Ecto neural progenitor cell (in vitro differentiated cells): ENCODE measurements at regions not wholly inside any gene's neighbourhood (a gene's known extent, or its start where the extent isn't known, plus 50 kb on each side); places are given as distances from the start of the nearest gene placed in this dataset.

Experiments
- DNase-seq: peaks from one replicate; pipeline ENCODE4 v3.0.0-alpha.2; 2018; ENCODE audit warnings: low spot score

DNA sequence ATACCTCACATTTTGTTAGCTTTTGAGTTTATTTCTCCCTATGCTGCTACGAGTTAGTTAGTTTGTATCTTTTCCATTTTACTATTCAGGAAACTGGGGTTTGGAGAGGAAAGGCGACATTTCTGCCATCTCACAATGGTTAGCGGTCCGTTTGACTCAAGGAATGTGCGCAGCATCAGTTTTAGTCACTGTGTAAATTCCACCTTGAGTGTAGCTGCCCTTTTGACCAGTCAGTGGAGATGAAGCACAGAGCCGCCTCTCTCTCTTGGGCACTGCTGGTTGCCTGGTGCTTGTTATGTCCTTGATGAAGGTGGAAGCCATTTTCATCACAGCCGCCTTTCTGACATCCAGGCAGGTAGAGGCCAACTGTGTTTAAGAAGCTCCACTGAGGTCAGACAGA is 185.5 kb downstream of the SCP2D1 start:
- no peak for DNase-seq

DNA sequence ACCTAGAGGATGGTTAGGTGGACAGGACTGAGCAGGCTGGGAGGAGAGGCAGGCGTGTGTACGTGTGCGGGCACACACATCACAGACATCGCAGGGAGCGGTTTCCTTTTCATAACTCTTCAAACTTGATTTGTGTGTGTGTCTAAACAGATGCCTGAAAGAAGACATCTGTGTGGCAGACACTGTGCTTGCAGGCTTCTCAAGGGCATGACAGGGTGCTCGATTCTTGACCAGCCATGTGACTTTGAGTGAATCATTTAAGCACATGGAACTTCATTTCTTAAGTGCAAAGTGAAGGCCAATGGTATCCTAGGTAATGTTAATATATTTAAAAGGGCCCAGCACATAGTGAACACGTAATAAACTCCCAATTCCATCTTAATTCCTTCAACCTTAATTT is 186.5 kb downstream of the SCP2D1 start:
- DNase-seq = no peak

DNA sequence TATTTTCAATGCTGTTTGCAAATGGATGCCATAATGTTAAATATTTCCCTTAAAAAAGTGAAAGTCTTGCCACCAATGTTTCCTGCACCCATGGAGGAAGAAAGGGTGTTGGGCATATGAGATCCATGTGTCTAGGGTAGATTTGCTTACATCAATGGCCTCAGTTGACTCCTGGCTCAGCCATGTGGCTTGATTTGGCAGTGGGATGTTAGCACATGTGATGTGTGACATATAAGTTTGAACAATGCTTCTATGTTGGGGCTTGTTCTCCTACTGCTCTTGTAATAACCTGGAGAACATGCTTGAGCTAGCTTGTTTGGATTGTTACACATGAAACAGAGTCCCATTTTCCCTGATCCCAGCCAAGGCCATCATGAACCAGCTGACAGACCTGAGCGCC is 187.6 kb downstream of the SCP2D1 start:
- DNase-seq = no peak

DNA sequence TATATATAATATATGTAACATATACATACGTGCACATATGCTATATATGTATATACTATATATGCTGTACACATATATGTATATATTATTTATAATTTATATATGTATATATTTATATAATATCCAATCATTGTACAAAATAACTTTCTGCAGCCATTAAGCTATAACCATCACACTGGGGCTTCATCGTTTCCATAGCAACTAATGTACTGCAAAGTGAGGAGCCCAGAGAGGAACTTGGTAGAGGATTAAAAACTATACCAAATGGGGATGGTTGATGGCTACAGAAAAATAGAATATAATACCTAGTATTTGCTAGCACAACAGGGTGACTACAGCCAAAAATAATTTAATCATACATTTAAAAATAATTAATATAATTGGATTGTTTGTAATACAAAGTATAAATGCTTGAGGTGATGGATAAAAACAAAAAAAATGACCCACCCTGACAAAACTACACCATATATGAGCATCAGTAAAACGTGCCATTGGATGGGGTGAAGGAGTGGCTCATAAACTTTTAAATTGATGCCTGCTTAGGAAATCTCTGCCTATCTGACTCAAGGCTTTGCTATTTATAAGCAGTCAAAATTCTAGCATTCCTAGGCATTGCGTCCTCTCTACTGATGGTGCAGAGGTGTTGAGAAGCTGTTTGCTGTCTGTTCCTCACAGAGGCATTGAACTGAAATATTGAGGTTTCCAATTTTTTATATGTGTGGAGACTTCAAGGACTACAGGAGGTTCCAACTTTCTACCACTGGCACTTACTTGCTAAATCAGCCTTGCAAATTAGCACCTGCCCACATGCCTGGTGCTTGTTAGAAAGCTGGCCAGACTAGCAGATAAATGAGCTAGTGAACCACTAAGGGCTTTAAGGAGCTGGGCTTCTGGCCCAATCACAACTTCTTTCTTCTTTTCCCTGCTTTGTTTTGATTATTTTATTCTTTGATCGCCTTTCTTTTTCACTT is 190.1 kb downstream of the SCP2D1 start:
- DNase-seq = no peak

DNA sequence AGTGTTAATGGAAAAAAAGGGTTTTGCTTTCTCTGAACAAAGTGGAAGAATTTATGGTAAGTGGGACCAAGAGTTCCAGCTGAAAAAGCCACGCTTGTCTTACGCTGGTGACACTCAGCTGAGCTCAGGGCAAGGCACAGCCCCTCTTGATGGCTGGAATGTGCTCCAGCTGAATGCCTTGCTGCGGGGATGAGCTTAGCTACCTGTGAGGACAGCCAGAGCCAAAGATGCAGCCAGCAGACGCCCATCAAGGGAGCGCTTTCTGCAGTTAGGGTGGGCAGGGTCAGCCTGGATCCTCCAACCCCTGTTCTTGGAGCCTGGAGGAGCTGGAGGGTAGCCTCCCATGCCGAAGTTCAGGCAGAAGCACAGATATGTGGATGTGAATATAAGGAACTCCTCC is 191.4 kb downstream of the SCP2D1 start:
- no peak for DNase-seq

DNA sequence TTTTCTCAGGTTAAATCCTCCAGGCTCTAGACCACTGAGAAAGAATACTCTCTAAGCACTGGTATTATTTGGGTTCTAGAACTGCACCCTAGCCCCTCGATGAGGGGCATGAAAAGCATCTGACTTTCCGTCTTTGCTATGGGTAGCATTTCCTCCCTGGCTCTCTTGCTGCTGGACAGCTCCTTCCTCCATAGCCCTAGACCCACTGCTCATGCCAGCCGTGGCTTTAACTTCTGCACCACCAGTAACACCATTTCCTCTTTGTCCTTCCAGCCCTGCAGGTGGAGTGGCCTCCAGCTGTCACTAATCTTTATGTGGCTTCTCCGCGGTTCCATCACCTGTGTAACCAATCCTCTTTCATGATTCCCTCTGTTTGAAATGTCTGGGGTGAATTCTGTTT is 194.9 kb downstream of the SCP2D1 start:
- no peak for DNase-seq

DNA sequence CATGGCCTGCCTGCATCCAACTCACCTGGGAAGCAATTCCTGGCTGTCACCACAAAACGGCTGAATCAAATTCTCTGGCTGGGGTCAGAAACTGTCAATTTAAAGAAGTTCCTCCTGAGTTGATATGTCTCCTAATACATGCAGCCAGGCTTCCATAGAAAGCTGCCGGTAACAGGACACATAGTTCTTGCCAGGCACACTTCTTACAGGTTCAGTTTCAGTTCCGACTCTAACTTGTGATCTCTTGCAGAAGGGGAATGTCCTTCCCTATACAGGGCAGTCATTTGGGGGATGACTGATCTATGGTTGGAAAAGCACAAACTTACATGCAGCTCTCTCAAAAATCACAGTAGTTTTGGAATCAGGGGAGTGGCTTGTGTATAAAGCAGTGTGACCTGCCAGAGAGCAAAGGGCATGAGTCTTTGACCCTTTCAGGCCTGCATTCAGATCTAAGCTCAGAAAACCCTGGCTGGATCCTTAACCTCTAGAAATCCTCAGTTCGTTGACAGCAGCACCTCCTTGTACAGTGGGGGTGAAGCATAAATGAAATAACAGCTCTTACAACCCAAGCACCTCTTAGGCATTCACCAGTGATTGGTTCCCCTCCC is 195.6 kb downstream of the SCP2D1 start:
- DNase-seq = no peak

DNA sequence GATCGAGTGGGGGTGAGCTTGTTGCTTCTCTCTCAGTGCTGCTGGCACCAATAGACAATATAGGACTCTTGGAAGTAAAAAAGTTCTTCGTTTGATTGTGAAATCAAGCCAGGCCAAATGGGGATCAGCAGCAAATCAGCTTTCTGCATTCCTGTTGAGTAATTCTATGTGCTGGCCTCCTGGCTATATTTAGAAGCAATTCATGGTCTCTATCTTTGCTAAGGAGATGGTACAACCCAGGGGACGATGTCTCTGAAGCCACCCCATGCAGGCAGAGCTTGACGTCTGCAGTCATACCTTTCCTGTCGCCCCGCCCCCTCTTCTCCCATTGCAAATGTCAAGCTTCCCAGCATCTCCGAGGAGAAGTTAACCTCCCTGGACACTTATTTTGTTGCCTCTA is 199.1 kb downstream of the SCP2D1 start:
- no peak for DNase-seq

DNA sequence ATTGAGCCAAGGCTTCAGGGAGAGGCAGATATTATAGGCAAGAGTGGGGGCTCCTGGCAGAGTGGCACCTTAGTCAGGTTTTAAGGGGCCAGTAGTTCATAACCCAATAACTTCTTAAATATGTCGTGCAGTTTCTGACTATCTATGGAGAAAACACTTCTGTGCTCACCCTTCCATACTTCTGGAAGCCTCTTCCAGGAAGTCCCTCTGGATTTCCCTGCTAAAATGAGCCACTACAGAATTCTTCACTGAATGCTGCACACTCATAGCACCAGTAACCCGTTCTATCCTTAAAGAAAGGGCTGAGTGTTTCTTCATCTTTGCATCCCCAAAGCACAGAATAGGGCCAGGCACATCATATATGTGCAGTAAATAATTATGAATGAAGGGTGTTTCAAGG is 198.5 kb upstream of the SLC24A3 start:
- no peak for DNase-seq

DNA sequence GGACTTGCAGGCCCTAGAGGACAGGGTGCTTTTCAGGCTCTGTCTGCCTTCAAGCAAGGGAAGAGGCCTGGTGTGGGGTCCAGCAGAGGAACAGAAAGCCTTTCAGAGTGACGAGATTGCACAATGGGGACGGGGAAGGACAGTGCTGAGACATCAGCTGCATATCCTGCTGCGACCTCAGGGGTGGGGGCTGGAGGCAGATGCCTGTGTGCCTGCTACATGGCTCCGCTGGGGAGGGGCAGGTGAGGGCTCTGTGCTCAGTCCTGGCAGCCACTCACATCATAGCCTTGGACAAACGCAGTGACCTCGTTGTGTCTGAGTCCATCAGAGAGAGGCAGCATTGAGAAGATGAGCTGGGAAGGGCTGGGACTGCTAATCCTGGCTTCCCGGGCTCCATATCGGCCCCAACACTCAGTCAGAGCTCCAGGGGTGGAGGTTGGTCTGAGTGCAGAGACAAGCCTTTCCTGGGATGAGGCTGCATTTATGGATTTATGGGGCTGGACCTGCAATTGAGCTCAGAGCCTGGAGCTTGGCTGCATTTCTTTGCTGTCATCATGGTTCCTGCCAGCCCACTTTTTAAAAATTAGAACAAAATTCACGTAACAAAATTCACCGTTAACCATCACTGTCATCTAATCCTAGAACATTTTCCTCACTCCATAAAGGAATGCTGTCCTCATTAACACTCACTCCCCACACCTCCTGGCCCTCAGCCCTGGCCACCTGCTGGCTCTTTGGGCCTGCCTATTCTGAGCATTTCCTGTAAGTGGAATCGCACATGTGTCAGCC is 196.9 kb upstream of the SLC24A3 start:
- DNase-seq = peak; percentile 43

DNA sequence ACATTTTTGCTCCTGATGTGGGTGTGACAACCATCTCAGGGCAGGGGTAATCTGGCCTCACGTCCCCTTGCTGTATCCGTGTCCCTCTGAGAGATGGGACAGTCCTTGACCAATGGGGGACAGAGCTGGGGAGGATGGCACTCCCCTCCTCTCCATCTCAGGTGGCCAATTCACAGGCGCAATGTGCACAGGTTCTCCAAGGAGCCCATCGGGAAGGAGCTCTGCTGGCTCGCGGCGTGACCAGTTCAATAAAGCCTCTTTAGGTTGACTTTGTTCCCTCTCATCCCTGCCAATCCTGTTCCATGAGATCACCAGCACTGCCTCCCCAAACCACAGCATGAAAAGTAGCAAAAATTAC is 196.3 kb upstream of the SLC24A3 start:
- peak; percentile 29 for DNase-seq

DNA sequence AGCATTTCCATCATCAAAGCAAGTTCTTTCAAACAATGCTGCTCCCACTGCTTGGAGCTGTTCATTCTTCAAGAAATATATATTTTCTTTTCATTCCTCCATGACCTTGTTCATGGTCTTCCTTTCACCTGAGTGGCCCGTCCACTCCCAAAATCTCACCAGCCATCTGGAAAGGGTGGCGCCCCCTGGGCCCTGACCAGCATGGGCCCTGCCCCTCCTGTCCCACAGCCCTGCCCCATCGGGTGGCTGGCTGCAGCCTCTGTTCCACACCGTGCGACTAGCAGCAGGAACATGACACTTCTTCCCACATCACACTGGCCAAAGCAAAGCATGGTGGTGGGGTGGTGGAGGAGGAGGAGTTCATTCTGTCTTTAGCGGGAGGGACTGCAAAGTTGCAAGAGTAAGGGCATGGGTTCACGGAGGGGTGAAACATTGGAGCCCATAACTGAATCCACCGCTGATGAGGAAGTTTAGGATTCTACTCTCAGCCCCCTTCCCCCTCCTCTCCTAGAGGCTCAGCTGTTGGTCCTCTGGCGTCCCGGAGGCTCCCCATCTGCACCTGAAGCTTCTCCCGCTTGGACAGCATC is 195.2 kb upstream of the SLC24A3 start:
- DNase-seq = peak; percentile 23

DNA sequence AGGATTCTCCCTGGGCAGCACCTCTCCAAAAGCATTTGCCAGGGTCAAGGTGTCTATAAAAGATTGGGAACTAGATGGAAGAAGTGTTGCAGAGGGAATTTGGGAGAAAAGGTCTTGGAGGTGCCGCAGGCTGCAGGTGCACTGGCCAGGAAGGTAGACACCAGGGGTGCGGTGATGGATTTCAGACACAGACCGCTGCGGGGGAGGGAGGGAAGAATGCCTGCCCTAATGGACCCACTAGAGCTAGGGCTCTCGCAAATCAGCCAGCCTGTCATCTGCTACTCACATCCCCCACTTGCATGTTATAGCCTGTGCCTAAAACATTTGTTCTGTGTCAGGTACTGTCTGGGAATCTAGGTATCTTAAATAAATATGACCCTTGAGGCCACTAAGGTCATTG is 193.6 kb upstream of the SLC24A3 start:
- no peak for DNase-seq

DNA sequence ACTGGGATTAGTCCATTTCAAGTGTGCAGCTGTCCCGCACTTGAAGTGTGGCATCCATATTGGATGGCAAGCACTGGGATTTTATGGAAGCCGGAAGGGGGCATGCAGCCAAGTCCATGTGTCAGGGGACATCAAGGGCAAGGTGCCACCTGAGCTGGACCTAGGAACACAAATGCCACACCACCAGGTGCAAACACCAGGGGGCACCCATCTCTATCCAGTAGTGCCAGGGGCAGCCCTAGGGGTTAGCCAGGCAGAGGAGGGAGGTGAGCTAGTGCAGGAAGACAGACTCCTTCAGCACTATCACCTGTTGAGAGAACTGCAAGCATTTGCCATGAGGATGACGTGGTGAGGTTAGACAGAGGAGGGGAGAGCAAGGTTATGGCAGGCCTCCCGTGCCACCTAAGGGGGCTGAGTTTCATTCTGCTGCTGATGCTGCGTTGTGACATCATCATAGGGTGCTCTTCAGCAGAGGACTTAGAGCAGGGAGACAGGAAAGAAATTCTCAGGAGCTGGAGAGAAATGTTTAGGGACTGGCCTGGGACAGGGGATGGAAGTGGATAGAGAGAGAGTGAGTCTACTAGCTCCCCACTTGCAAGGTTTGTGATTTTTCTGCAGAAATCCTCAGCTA is 192.6 kb upstream of the SLC24A3 start:
- DNase-seq = peak; percentile 25

DNA sequence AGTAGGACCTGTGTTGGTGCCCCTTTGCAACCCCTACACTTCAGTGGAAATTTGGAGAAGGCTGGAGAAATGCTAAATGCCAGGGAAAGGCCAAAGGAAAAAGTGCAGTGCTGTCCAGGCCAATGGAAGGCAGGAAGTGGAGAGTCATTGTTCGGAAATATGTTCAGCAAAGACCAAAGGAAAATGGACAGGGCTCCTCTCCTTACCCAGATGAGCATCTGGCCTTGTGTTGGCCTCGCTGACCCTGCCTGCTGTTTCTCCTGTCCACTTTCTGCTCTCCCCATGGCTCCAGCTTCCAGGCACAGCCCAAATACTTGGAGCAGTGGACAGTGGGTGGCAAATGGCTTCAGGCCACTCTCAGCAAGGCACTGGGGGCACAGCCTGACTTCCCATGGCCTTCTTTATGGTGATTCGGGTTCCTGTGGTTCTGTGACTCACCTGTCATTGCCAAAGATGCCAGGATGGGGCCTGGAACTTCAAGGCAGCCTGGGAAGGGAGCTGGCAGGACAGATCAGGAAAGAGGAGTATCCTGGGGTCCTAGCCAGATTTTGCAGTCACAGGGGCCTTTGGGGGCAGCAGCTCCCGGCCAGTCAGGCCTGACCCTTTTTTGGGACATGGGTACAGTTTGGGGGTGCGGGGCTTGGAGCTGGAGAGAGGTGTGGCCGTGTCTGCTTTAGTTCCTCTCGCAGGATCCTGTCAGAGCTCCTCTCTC is 190.9 kb upstream of the SLC24A3 start:
- peak; percentile 36 for DNase-seq

DNA sequence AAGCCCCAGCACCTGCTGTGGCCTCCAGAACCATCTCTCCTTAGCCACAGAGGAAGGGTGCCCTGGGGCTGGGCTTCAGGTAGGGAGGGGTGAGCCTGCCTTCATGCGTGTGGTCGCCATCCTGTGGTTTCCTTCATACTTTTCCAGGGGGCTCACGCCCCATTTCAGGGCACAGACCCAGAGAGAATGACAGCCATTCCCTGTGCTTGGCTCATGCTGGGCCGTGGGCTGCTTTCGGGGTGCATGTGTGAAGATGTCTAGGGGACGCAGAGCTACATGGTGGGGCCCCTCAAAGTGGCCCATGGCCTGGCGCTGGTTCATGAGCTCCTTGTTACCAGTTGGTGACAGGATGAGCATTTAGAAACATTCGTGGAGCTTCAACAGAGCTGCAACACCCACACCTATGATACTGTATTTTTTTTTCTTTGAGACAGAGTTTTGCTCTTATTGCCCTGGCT is 190.3 kb upstream of the SLC24A3 start:
- no peak for DNase-seq

DNA sequence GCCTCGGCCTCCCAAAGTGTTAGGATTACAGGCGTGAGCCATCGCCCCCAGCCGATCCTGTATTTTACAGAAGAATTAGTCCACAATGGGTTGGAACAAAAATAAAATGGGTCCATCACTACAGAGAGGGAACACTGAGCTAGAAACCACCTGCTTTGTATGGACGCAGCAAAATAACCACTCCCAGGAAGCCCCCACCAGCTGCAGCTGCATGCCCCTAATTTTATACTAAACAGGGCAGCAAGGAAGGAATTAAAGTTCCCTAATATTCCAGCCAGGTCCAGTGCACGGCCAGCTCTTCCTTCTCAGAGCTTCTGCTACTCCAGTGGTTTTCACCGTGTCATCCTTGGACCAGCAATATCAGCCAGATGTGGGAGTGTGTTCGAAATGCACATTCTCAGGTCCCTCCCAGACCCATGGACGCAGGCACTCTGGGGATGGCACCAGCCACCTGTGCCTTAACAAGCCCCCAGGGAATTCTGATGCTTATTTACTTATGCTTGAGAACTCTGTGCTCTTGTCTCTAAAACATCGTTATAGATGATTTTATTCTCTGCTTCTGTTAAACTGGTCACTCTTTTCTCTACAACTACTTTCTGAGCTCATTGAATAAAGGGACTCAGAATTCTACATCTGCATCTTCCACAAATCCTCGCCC is 189.5 kb upstream of the SLC24A3 start:
- DNase-seq = no peak

DNA sequence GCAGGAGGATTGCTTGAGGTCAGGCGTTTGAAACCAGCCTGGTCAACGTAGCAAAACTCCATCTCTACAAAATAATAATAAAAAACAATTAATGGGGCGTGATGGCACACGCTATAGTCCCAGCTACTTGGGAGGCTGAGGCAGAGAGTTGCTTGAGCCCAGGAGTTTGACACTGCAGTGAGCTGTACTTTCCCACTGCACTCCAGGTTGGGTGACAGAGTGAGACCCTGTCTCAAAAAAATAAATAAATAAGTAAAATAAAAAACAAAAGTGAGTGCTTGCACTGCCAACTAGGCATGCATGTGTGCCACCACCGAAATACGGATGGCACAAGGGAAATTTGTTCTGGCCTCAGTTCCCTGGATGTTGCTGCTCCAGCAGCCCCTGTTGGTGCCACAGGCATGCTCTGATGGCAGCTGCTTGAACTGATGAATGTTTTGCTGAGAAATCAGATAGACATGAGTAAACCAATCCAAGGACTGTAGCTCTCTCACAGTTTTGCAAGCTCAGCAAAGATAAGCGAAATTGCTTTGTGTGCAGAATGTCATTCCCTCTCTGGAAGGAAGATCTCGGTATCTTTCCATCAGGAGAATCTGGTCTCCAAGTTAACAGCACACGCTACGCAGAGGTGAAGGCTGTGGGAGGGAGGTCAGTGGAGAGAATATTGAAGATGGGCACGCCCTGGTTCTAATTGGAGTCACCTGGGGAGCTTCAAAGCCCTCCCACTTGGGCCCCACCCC is 188.0 kb upstream of the SLC24A3 start:
- DNase-seq = no peak

DNA sequence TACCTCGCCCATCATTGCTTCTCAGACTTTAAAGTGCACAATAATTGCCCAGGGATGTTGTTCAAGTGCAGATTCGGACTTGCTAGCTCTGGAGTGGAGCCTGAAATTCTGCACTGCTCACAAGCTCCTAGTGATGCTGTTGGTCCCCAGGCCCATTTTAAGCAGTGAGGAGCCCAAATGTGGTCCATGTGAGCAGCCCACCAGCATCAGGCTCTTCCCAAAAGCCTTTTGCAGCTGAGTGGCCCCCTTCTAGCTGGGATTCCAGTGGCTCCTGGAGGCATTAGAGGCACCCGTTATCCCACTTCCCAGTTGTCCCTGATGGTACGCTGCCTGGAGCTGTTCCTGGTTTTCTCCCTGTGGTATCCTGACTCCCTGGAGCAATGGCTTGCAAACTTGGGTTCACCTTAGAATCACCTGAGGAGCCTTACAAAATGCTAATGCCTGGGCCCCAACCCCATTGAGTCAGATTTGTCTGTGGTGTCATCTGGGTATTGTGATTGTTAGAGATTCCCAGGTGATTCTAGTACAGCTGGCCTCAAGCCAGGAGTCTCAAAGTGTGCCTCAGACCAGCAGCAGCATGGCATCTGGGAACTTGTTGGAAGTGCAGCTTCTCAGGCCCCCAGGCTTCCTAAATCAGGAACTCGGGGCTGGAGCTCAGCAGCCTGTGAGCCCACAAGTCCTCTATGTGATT is 186.9 kb upstream of the SLC24A3 start:
- DNase-seq = no peak
